ENCODE measurements at regions not wholly inside any gene's neighbourhood (a gene's known extent, or its start where the extent isn't known, plus 50 kb on each side); places are given as distances from the start of the nearest gene placed in this dataset.

- H3K4me3 ChIP-seq (ENCODE audit: low read depth, low read length) = no peak overlapping the region
- TF ChIP-seq CTCF (IDR thresholded peaks at IDR 0.05; ENCODE audit: borderline replicate concordance, insufficient read depth, low read depth, low read length) = no peak
These were observed 601.8 kb downstream of the SLC16A7 start for GRCh38 chr12:60197589-60197988.

GRCh38 chr12:60201891-60202290 lies 606.1 kb downstream of the SLC16A7 start:
- no peak for TF ChIP-seq CTCF (IDR thresholded peaks at IDR 0.05; ENCODE audit: borderline replicate concordance, insufficient read depth, low read depth, low read length)
- H3K4me3 ChIP-seq (ENCODE audit: low read depth, low read length) = no peak overlapping the region

GRCh38 chr12:60205500-60205899 lies 609.7 kb downstream of the SLC16A7 start:
- no peak for TF ChIP-seq CTCF (IDR thresholded peaks at IDR 0.05; ENCODE audit: borderline replicate concordance, insufficient read depth, low read depth, low read length)

GRCh38 chr12:60209521-60209920 lies 613.7 kb downstream of the SLC16A7 start:
- H3K4me3 ChIP-seq (ENCODE audit: low read depth, low read length) = no peak overlapping the region
- TF ChIP-seq CTCF (IDR thresholded peaks at IDR 0.05; ENCODE audit: borderline replicate concordance, insufficient read depth, low read depth, low read length) = no peak

More at GRCh38 chr12:60205500-60205899, 609.7 kb downstream of the SLC16A7 start:
- no peak overlapping the region for H3K4me3 ChIP-seq (ENCODE audit: low read depth, low read length)

GRCh38 chr12:60209933-60210332 lies 614.1 kb downstream of the SLC16A7 start:
- no peak for TF ChIP-seq CTCF (IDR thresholded peaks at IDR 0.05; ENCODE audit: borderline replicate concordance, insufficient read depth, low read depth, low read length)
- H3K4me3 ChIP-seq (ENCODE audit: low read depth, low read length) = no peak overlapping the region

GRCh38 chr12:60210756-60211155 lies 614.9 kb downstream of the SLC16A7 start:
- no peak for TF ChIP-seq CTCF (IDR thresholded peaks at IDR 0.05; ENCODE audit: borderline replicate concordance, insufficient read depth, low read depth, low read length)
- no peak overlapping the region for H3K4me3 ChIP-seq (ENCODE audit: low read depth, low read length)

- TF ChIP-seq CTCF (IDR thresholded peaks at IDR 0.05; ENCODE audit: borderline replicate concordance, insufficient read depth, low read depth, low read length) = no peak
- H3K4me3 ChIP-seq (ENCODE audit: low read depth, low read length) = no peak overlapping the region
These were observed 615.4 kb downstream of the SLC16A7 start for GRCh38 chr12:60211244-60211643.

Data from GM12875 (cell line).